ENCODE measurements at regions not wholly inside any gene's neighbourhood (a gene's known extent, or its start where the extent isn't known, plus 50 kb on each side); places are given as distances from the start of the nearest gene placed in this dataset.

DNA sequence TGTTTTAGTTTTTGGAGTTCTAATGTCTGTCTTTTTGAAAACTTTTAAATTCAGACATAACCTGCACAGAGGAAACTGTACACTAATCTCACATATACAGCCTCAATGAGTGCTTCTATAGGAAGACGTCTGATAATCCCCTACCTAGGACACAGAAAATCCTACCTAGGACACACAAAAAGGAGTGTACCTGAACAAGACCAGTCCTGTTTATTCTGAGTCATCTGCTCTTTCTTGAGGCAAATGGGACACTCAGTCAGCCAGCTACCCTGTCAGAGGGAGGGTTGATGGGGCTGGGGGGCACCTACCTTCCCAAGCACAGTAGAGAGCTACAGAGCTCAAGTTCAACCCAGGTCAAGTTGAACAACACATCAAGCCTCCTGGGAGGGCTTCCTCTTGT is 346.6 kb upstream of the NCAM1 start:
- no peak for TF ChIP-seq NR2C2 (CRISPR knock-in tag; IDR thresholded peaks at IDR 0.05)
- no peak for TF ChIP-seq STAT6 (CRISPR knock-in tag; conservative IDR thresholded peaks at IDR 0.05; ENCODE audit: low read depth)
- TF ChIP-seq HMGXB4 (CRISPR knock-in tag; IDR thresholded peaks at IDR 0.05): no peak

Measured in WTC11 (cell line).